ENCODE measurements at regions not wholly inside any gene's neighbourhood (a gene's known extent, or its start where the extent isn't known, plus 50 kb on each side); places are given as distances from the start of the nearest gene placed in this dataset.

DNA sequence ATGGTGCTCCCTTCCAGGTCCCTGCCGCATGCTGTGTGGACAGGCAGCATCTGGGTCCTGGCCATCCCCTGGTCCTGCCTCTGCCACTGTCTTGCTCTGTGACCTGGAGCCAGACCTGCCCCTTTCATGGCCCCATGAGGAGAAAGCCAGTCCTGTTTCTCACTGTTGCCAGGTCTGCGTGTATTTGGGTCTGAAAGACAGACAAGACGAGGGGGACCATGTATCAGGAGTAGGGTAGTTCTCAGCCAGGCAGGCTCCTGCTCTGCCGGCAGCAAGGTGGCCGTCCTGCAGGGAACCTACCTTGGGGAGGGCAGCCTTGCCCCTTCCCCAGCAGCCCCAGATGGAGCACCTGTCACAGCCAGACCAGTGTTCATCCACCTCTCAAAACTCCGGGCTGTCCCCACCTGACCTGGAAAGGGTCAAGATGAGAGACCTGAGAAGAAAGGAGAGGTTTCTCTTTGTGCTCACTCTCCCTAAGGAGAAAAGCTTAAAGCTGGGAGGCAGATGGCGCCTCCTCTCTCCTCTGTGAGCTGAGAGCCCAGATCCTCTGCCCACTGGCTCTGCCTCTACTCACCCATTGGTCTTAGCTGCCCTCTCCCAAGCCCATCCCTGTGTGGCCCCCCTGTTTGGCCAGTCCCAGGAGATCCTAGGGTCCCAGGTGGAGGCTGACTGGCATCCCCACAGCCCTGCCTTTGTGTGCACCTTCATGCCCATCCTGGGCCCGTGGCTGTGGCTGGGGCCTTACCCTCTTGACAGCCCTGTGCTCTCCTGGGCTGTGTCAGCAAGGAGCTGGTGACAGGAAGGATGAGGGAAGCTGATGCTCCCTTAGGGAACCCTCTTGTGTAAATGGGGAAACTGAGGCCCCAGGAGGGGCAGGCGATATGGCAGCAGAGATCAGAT lies 116.1 kb upstream of the PCBD1 start:
- TF ChIP-seq RAD21 (IDR thresholded peaks at IDR 0.05; ENCODE audit: low read length): no peak
- TF ChIP-seq, protein P1, sequence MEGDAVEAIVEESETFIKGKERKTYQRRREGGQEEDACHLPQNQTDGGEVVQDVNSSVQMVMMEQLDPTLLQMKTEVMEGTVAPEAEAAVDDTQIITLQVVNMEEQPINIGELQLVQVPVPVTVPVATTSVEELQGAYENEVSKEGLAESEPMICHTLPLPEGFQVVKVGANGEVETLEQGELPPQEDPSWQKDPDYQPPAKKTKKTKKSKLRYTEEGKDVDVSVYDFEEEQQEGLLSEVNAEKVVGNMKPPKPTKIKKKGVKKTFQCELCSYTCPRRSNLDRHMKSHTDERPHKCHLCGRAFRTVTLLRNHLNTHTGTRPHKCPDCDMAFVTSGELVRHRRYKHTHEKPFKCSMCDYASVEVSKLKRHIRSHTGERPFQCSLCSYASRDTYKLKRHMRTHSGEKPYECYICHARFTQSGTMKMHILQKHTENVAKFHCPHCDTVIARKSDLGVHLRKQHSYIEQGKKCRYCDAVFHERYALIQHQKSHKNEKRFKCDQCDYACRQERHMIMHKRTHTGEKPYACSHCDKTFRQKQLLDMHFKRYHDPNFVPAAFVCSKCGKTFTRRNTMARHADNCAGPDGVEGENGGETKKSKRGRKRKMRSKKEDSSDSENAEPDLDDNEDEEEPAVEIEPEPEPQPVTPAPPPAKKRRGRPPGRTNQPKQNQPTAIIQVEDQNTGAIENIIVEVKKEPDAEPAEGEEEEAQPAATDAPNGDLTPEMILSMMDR (conservative IDR thresholded peaks at IDR 0.05; ENCODE audit: low read depth, low read length): no peak
- no peak for TF ChIP-seq RCOR1 (IDR thresholded peaks at IDR 0.05; ENCODE audit: insufficient replicate concordance, low read length)
- TF ChIP-seq USF2 (IDR thresholded peaks at IDR 0.05; ENCODE audit: low read depth, low read length): no peak
- no peak for TF ChIP-seq MXI1 (IDR thresholded peaks at IDR 0.05; ENCODE audit: borderline replicate concordance, low read depth, low read length)
- TF ChIP-seq SMC3 (IDR thresholded peaks at IDR 0.05; ENCODE audit: low read depth, low read length): no peak
- no peak for TF ChIP-seq FOS (IDR thresholded peaks at IDR 0.05; ENCODE audit: low read depth, low read length)
- no peak for TF ChIP-seq RFX5 (IDR thresholded peaks at IDR 0.05; ENCODE audit: low read depth, low read length)
- no peak for TF ChIP-seq MAFK (IDR thresholded peaks at IDR 0.05; ENCODE audit: low read depth, low read length)
- TF ChIP-seq BHLHE40 (IDR thresholded peaks at IDR 0.05; ENCODE audit: low read depth, low read length): no peak
- no peak for TF ChIP-seq POLR2A (IDR thresholded peaks at IDR 0.05; ENCODE audit: low read depth, low read length)
- no peak for TF ChIP-seq NFE2L2 (IDR thresholded peaks at IDR 0.05; ENCODE audit: low read depth, low read length)
- no peak for TF ChIP-seq ELK1 (IDR thresholded peaks at IDR 0.05; ENCODE audit: borderline replicate concordance, low read depth, low read length)
- no peak for TF ChIP-seq CHD1 (IDR thresholded peaks at IDR 0.05; ENCODE audit: low read depth, low read length)
- TF ChIP-seq CEBPB (IDR thresholded peaks at IDR 0.05; ENCODE audit: low read depth, low read length): no peak
- TF ChIP-seq MAZ (IDR thresholded peaks at IDR 0.05; ENCODE audit: borderline replicate concordance, low read depth, low read length): no peak
- dilution Hi-C loops (cut with HindIII; ENCODE audit: low sequenced_read_pairs, unreplicated experiment) (no loop called here), in situ Hi-C loops (cut with MboI; ENCODE audit: low sequenced_read_pairs) (no loop called here), intact Hi-C loops (cut with micrococcal nuclease) (no loop called here)
- no peaks in the 10 kb centered on the region for H3K79me1 ChIP-seq (ENCODE audit: low read depth in 1 of 2, low read length in 2 of 2)
- H4K91ac ChIP-seq (ENCODE audit: insufficient read depth, low read depth, low read length): no peak overlapping the region
- ATAC-seq (ENCODE audit: low read depth) (no peak), DNase-seq (no peak)
- H3K4me3 ChIP-seq (ENCODE audit: insufficient read depth, low read depth, low read length): no peak overlapping the region
- whole genome bisulfite sequencing, 2 experiments (ENCODE audit: extremely low coverage in 2 of 2, insufficient read length in 1 of 2): 31% methylated on average over 2 of the region's 9 CpGs; no CpG with 5 or more reads in 1 of the 2 experiments
- no peak overlapping the region for H4K5ac ChIP-seq (ENCODE audit: low read depth, low read length)
- H2AK5ac ChIP-seq (ENCODE audit: low read depth, low read length): no peak overlapping the region
- H4K8ac ChIP-seq (ENCODE audit: low read depth in 2 of 2, low read length in 2 of 2): no peak overlapping the region
- no peaks in the 10 kb centered on the region for H3K4me1 ChIP-seq (ENCODE audit: control insufficient read depth, insufficient read depth, low read length)
- peak overlapping the region; percentile 16 for H2AFZ ChIP-seq (replicated peaks; ENCODE audit: low read length, poor library complexity)
- no peak overlapping the region for H3K27ac ChIP-seq (ENCODE audit: insufficient read depth, low read length)
- no peak overlapping the region for H3K18ac ChIP-seq (ENCODE audit: low read depth, low read length)
- CTCF ChIA-PET: no interaction called here
- no peak overlapping the region for H3K4ac ChIP-seq (ENCODE audit: low read depth, low read length)
- peaks cover 13% of the 10 kb centered on the region for H3K27me3 ChIP-seq (ENCODE audit: control insufficient read depth, insufficient read depth, low read length)
- BruUV-seq (replicated peaks): no TSS peak
- no peaks in the 10 kb centered on the region for H4K20me1 ChIP-seq (ENCODE audit: insufficient read depth, low read length)
- no peak overlapping the region for H3K9ac ChIP-seq (ENCODE audit: low read depth, low read length)
- H3K14ac ChIP-seq (replicated peaks; ENCODE audit: low read depth, low read length): no peak overlapping the region
- H2BK5ac ChIP-seq (ENCODE audit: low read depth, low read length, poor library complexity, severe bottlenecking): no peak overlapping the region
- H2BK15ac ChIP-seq (ENCODE audit: low read depth, low read length): no peak overlapping the region
- H3K4me2 ChIP-seq (ENCODE audit: low read depth, low read length): no peak overlapping the region
- no peak overlapping the region for H2BK120ac ChIP-seq (ENCODE audit: low read depth, low read length)
- no peaks in the 10 kb centered on the region for H3K9me1 ChIP-seq (ENCODE audit: insufficient read depth, low read length)
- no peaks in the 10 kb centered on the region for H3K9me3 ChIP-seq (ENCODE audit: control insufficient read depth, insufficient read depth, low read length)
- no peaks in the 10 kb centered on the region for H3K36me3 ChIP-seq (ENCODE audit: control insufficient read depth, insufficient read depth, low read length)
- H3K23ac ChIP-seq (ENCODE audit: low read depth, low read length): no peak overlapping the region
- no peak overlapping the region for H2BK20ac ChIP-seq (ENCODE audit: low read depth, low read length)
- POLR2A ChIA-PET (ENCODE audit: unreplicated experiment): no interaction called here
- no peak overlapping the region for H2AK9ac ChIP-seq (replicated peaks; ENCODE audit: low read depth, low read length, poor library complexity)
- no peak overlapping the region for H3K56ac ChIP-seq (ENCODE audit: extremely low read depth, insufficient read depth, low read length)

All from IMR-90 (cell line).